Suprapubic skin (tissue), 4 donors: ENCODE measurements at regions not wholly inside any gene's neighbourhood (a gene's known extent, or its start where the extent isn't known, plus 50 kb on each side); places are given as distances from the start of the nearest gene placed in this dataset.

Experiments
- DNase-seq, 2 donors: peaks; one replicate each; pipeline ENCODE4 v3.0.0-alpha.2; 2019; ENCODE audit warnings: low spot score in 2 of 2
- H3K27ac ChIP-seq: fragments of 200-600 bp; sonication (generic); one replicate; pipeline ENCODE4 v1.5.1; 2019
- H3K27me3 ChIP-seq: fragments of 200-600 bp; sonication (generic); one replicate; pipeline ENCODE4 v1.5.1; 2019
- H3K36me3 ChIP-seq: fragments of 200-600 bp; sonication (generic); one replicate; pipeline ENCODE4 v1.5.1; 2019
- H3K4me1 ChIP-seq: fragments of 200-600 bp; sonication (generic); one replicate; pipeline ENCODE4 v1.5.1; 2019
- H3K4me3 ChIP-seq: fragments of 200-600 bp; sonication (generic); one replicate; pipeline ENCODE4 v1.5.1; 2019; ENCODE audit warnings: mild to moderate bottlenecking
- H3K9me3 ChIP-seq: fragments of 200-600 bp; sonication (generic); one replicate; pipeline ENCODE4 v1.5.1; 2019
- EP300 ChIP-seq: sonication (generic); formaldehyde crosslinking; IDR thresholded peaks from one replicate; pipeline ENCODE4 v1.6.1; 2017; ENCODE audit warnings: antibody characterized with exemption
- POLR2A ChIP-seq, 2 donors: fragments of 450-650 bp; IDR thresholded peaks; one replicate each; pipeline ENCODE4 v1.6.1; 2017; ENCODE audit warnings: antibody characterized with exemption in 2 of 2, mild to moderate bottlenecking in 2 of 2, moderate library complexity in 2 of 2
- POLR2AphosphoS5 ChIP-seq, 3 donors: sonication (generic); formaldehyde crosslinking; IDR thresholded peaks; one replicate each; pipeline ENCODE4 v1.6.1; 2017; ENCODE audit warnings: antibody characterized with exemption in 3 of 3
- WGBS: methylation state at CpG from one replicate; pipeline ENCODE4 v1.1.5; 2018; 5-methylcytosine and 5-hydroxymethylcytosine counted together
- TF ChIP-seq, protein P1 (sequence below), 2 donors: fragments of 200-600 bp in 1 of 2; fragments of 450-650 bp in 1 of 2; sonication (generic) in 1 of 2; IDR thresholded peaks; one replicate each; pipeline ENCODE4 v1.5.1; 2016 to 2019; ENCODE audit warnings: antibody characterized with exemption in 2 of 2, mild to moderate bottlenecking in 1 of 2, moderate library complexity in 1 of 2

GRCh38 chr3:21185816-21186314 lies 565.1 kb downstream of the ZNF385D start:
- Histone ChIP-seq H3K4me3 (no peak overlapping the region), H3K9me3 (no peaks in the 10 kb centered on the region), H3K36me3 (no peaks in the 10 kb centered on the region), H3K27me3 (no peaks in the 10 kb centered on the region), H3K4me1 (no peaks in the 10 kb centered on the region), H3K27ac (no peak overlapping the region)
- TF ChIP-seq POLR2A (IDR thresholded peaks at IDR 0.05) (no peak), EP300 (no peak)
- 69% methylated on average over 6 of the region's 6 CpGs for WGBS
- no peak for DNase-seq

- Histone ChIP-seq H3K27ac (no peak overlapping the region), H3K4me1 (no peaks in the 10 kb centered on the region), H3K27me3 (no peaks in the 10 kb centered on the region), H3K36me3 (no peaks in the 10 kb centered on the region), H3K9me3 (peaks cover 14% of the 10 kb centered on the region), H3K4me3 (no peak overlapping the region)
- 67% methylated on average over 3 of the region's 3 CpGs for WGBS
- DNase-seq, result no peak
- no peak for TF ChIP-seq POLR2AphosphoS5 (IDR thresholded peaks at IDR 0.05)
- TF ChIP-seq POLR2A (IDR thresholded peaks at IDR 0.05), result no peak
- no peak for TF ChIP-seq EP300
- TF ChIP-seq, protein P1, sequence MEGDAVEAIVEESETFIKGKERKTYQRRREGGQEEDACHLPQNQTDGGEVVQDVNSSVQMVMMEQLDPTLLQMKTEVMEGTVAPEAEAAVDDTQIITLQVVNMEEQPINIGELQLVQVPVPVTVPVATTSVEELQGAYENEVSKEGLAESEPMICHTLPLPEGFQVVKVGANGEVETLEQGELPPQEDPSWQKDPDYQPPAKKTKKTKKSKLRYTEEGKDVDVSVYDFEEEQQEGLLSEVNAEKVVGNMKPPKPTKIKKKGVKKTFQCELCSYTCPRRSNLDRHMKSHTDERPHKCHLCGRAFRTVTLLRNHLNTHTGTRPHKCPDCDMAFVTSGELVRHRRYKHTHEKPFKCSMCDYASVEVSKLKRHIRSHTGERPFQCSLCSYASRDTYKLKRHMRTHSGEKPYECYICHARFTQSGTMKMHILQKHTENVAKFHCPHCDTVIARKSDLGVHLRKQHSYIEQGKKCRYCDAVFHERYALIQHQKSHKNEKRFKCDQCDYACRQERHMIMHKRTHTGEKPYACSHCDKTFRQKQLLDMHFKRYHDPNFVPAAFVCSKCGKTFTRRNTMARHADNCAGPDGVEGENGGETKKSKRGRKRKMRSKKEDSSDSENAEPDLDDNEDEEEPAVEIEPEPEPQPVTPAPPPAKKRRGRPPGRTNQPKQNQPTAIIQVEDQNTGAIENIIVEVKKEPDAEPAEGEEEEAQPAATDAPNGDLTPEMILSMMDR (IDR thresholded peaks at IDR 0.05), result no peak
Measured at GRCh38 chr3:21174461-21174860, 576.5 kb downstream of the ZNF385D start.

DNA sequence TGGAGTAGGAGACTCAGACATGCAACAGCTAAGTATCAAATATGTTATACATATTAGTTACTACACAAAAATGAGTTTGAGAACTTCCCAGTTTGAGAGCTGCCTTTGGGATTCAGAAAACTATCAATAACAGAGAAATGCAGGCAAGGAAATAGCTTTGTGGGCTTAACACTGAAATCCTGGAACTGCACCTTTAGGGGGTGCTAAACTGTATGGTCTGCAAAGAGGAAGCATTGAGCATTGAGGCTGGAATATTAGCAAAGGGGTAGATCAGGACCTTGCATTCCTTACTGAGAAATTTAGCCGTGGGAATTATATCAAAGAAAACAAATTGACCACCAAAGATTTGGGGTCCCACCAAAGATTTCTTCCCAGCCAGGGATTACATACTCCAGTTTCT lies 580.0 kb downstream of the ZNF385D start:
- 72% methylated on average over 1 of the region's 1 CpG for WGBS

GRCh38 chr3:21169948-21170347 lies 581.1 kb downstream of the ZNF385D start:
- WGBS, result 60% methylated on average over 3 of the region's 3 CpGs
- Histone ChIP-seq H3K4me3 (no peak overlapping the region), H3K9me3 (no peaks in the 10 kb centered on the region), H3K27ac (no peak overlapping the region), H3K4me1 (no peaks in the 10 kb centered on the region), H3K27me3 (no peaks in the 10 kb centered on the region), H3K36me3 (no peaks in the 10 kb centered on the region)
- no peak for DNase-seq
- TF ChIP-seq, protein P1 (IDR thresholded peaks at IDR 0.05), result no peak
- TF ChIP-seq POLR2A (IDR thresholded peaks at IDR 0.05), result no peak
- no peak for TF ChIP-seq POLR2AphosphoS5 (IDR thresholded peaks at IDR 0.05)
- TF ChIP-seq EP300, result no peak

More for the DNA sequence above, 580.0 kb downstream of the ZNF385D start:
- H3K36me3 ChIP-seq, result no peaks in the 10 kb centered on the region
- no peaks in the 10 kb centered on the region for H3K27me3 ChIP-seq
- TF ChIP-seq POLR2AphosphoS5 (IDR thresholded peaks at IDR 0.05) (no peak), EP300 (no peak), POLR2A (IDR thresholded peaks at IDR 0.05) (no peak)
- TF ChIP-seq, protein P1 (IDR thresholded peaks at IDR 0.05), result no peak
- no peak for DNase-seq
- H3K4me3 ChIP-seq, result no peak overlapping the region
- no peaks in the 10 kb centered on the region for H3K4me1 ChIP-seq
- H3K27ac ChIP-seq, result no peak overlapping the region
- H3K9me3 ChIP-seq, result no peaks in the 10 kb centered on the region

DNA sequence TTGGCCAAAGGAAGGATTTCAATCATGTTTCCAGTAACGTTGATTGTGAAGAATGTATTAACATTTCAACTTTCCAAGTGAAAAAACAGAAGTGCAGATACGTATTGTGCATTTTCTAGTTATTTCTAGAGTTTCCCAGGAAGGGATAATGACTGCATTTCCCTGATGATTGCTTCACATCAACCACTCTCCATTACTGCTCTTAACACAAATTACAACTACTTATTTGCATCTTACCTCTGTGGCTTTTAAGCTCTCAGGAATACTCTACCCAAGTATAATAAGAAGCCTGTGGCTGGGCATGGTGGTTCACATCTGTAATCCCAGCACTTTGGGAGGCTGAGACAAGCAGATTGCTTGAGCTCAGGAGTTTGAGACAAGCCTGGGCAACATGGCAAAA lies 582.5 kb downstream of the ZNF385D start:
- TF ChIP-seq, protein P1 (IDR thresholded peaks at IDR 0.05), result no peak
- no peak for TF ChIP-seq POLR2A (IDR thresholded peaks at IDR 0.05)
- TF ChIP-seq EP300, result no peak
- TF ChIP-seq POLR2AphosphoS5 (IDR thresholded peaks at IDR 0.05), result no peak
- H3K27me3 ChIP-seq, result no peaks in the 10 kb centered on the region
- H3K4me1 ChIP-seq, result no peaks in the 10 kb centered on the region
- no peak overlapping the region for H3K27ac ChIP-seq
- DNase-seq, result no peak
- no peak overlapping the region for H3K4me3 ChIP-seq
- no peaks in the 10 kb centered on the region for H3K36me3 ChIP-seq
- no peaks in the 10 kb centered on the region for H3K9me3 ChIP-seq
- 81% methylated on average over 2 of the region's 2 CpGs for WGBS

GRCh38 chr3:21163956-21164355 lies 587.1 kb downstream of the ZNF385D start:
- Histone ChIP-seq H3K4me1 (no peaks in the 10 kb centered on the region), H3K36me3 (no peaks in the 10 kb centered on the region), H3K27ac (no peak overlapping the region), H3K4me3 (no peak overlapping the region), H3K9me3 (no peaks in the 10 kb centered on the region), H3K27me3 (no peaks in the 10 kb centered on the region)
- TF ChIP-seq EP300 (no peak), POLR2A (IDR thresholded peaks at IDR 0.05) (no peak), POLR2AphosphoS5 (IDR thresholded peaks at IDR 0.05) (no peak)
- TF ChIP-seq, protein P1 (IDR thresholded peaks at IDR 0.05), result no peak
- 78% methylated on average over 3 of the region's 3 CpGs for WGBS
- DNase-seq, result no peak
